Prostate gland (tissue), 2 donors: ENCODE measurements at regions not wholly inside any gene's neighbourhood (a gene's known extent, or its start where the extent isn't known, plus 50 kb on each side); places are given as distances from the start of the nearest gene placed in this dataset.

Experiments used
- DNase-seq: peaks from one replicate; pipeline ENCODE4 v3.0.0-alpha.2; 2019; ENCODE audit warnings: low spot score
- H3K27ac ChIP-seq, 2 donors: fragments of 200-600 bp; sonication (generic); 2 replicates each; pipeline ENCODE4 v1.5.1; 2017 to 2019
- H3K27me3 ChIP-seq: fragments of 200-600 bp; sonication (generic); replicated peaks from 2 replicates; pipeline ENCODE4 v1.5.1; 2019; ENCODE audit not compliant: insufficient read depth
- H3K36me3 ChIP-seq, 2 donors: fragments of 200-600 bp; sonication (generic); 1 replicate in 1 of 2; 2 replicates in 1 of 2; pipeline versions ENCODE4 v1.5.1 to v1.8.1; 2017 to 2019
- H3K4me1 ChIP-seq: fragments of 200-600 bp; sonication (generic); replicated peaks from 2 replicates; pipeline ENCODE4 v1.5.1; 2019
- H3K4me3 ChIP-seq, 2 donors: fragments of 200-600 bp; sonication (generic); 2 replicates each; pipeline ENCODE4 v1.5.1; 2017 to 2019
- H3K9me3 ChIP-seq: fragments of 200-600 bp; sonication (generic); 2 replicates; pipeline ENCODE4 v1.5.1; 2017
- POLR2A ChIP-seq: fragments of 450-650 bp; IDR thresholded peaks from one replicate; pipeline ENCODE4 v1.6.1; 2016; ENCODE audit warnings: antibody characterized with exemption, mild to moderate bottlenecking
- POLR2AphosphoS5 ChIP-seq: sonication (generic); formaldehyde crosslinking; IDR thresholded peaks from one replicate; pipeline ENCODE4 v1.6.1; 2017; ENCODE audit warnings: antibody characterized with exemption
- WGBS: methylation state at CpG from one replicate; pipeline ENCODE4 v1.1.5; 2018; 5-methylcytosine and 5-hydroxymethylcytosine counted together
- intact Hi-C: fragments of 100-400 bp; cut with DNase I; formaldehyde crosslinking; loops from one replicate; pipeline ENCODE4 v1.14.2; 2022
- TF ChIP-seq, protein P1 (sequence below), 4 experiments: fragments of 200-600 bp in 2 of 4; fragments of 450-650 bp in 2 of 4; sonication (generic) in 2 of 4; IDR thresholded peaks; 1 replicate in 3 of 4; 2 replicates in 1 of 4; pipeline ENCODE4 v1.5.1; 2016 to 2019; ENCODE audit warnings: antibody characterized with exemption in 4 of 4, mild to moderate bottlenecking in 2 of 4, moderate library complexity in 2 of 4

- no peak for DNase-seq
- H3K27me3 ChIP-seq = no peaks in the 10 kb centered on the region
- no peak for TF ChIP-seq POLR2AphosphoS5
- TF ChIP-seq, protein P1, sequence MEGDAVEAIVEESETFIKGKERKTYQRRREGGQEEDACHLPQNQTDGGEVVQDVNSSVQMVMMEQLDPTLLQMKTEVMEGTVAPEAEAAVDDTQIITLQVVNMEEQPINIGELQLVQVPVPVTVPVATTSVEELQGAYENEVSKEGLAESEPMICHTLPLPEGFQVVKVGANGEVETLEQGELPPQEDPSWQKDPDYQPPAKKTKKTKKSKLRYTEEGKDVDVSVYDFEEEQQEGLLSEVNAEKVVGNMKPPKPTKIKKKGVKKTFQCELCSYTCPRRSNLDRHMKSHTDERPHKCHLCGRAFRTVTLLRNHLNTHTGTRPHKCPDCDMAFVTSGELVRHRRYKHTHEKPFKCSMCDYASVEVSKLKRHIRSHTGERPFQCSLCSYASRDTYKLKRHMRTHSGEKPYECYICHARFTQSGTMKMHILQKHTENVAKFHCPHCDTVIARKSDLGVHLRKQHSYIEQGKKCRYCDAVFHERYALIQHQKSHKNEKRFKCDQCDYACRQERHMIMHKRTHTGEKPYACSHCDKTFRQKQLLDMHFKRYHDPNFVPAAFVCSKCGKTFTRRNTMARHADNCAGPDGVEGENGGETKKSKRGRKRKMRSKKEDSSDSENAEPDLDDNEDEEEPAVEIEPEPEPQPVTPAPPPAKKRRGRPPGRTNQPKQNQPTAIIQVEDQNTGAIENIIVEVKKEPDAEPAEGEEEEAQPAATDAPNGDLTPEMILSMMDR (IDR thresholded peaks at IDR 0.05) = no peak
- TF ChIP-seq POLR2A = no peak
- H3K4me1 ChIP-seq = peaks cover 14% of the 10 kb centered on the region
- H3K36me3 ChIP-seq = no peaks in the 10 kb centered on the region
- no peak overlapping the region for H3K27ac ChIP-seq
- H3K4me3 ChIP-seq = no peak overlapping the region
- WGBS = 92% methylated on average over 8 of the region's 8 CpGs
- intact Hi-C loops = no loop called here
- no peaks in the 10 kb centered on the region for H3K9me3 ChIP-seq
Measured at GRCh38 chr5:172530406-172530805, 76.1 kb upstream of the SH3PXD2B start.

- H3K4me3 ChIP-seq = no peak overlapping the region
- H3K27ac ChIP-seq = no peak overlapping the region
- no peak for DNase-seq
- no peaks in the 10 kb centered on the region for H3K36me3 ChIP-seq
- no peaks in the 10 kb centered on the region for H3K27me3 ChIP-seq
- peaks cover 13% of the 10 kb centered on the region for H3K4me1 ChIP-seq
- no peaks in the 10 kb centered on the region for H3K9me3 ChIP-seq
- intact Hi-C loops = no loop called here
- WGBS = 76% methylated on average over 3 of the region's 3 CpGs
- TF ChIP-seq, protein P1 (IDR thresholded peaks at IDR 0.05) = no peak
- TF ChIP-seq POLR2AphosphoS5 (no peak), POLR2A (no peak)
Measured at GRCh38 chr5:172529896-172530295, 75.6 kb upstream of the SH3PXD2B start.

DNA sequence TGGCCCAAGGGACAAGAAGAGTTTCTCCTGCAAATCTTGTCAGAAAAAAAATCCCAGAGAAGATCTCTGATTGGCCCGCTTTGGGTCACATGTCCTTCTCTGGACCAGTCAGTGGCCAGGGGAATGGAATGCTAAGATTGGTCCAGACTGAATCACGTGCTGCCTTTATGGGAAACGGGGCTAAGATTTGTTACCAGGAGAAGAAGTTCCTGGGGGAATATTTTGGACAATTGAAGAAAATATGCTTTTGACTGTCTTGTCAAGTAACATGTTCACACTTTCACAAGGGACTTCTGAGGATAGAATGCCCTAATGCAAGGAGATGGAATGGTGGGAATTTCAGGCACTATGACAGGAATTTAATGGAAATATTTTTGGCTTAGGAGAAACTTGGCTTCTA is 74.1 kb upstream of the SH3PXD2B start:
- Histone ChIP-seq H3K4me3 (no peak overlapping the region), H3K27me3 (no peaks in the 10 kb centered on the region), H3K9me3 (no peaks in the 10 kb centered on the region), H3K4me1 (peaks cover 5% of the 10 kb centered on the region), H3K36me3 (no peaks in the 10 kb centered on the region), H3K27ac (no peak overlapping the region)
- WGBS = 72% methylated on average over 3 of the region's 3 CpGs
- TF ChIP-seq POLR2AphosphoS5 (no peak), POLR2A (no peak)
- TF ChIP-seq, protein P1 (IDR thresholded peaks at IDR 0.05) = no peak
- no peak for DNase-seq
- intact Hi-C loops = no loop called here

DNA sequence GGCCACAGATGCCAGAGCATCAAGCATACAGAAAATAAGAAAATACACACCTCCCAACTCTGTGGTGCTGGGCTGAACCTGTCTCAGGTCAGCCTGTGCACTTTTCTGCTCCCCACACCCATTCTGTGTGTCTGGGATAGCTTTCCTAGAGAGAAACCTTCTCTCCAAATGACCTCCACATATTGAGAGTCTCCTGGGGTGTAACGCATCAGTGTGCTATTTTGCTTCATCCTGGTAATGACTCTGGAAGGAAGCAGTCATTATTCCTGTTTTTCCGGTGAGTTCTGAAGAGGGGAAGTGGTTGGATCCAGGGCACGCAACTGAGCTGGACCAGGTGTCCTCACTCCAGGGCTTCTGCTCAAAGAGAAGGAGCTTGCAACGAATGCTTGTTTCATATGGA is 73.2 kb upstream of the SH3PXD2B start:
- no peak overlapping the region for H3K4me3 ChIP-seq
- H3K9me3 ChIP-seq = no peaks in the 10 kb centered on the region
- DNase-seq = no peak
- no peaks in the 10 kb centered on the region for H3K27me3 ChIP-seq
- TF ChIP-seq POLR2A (no peak), POLR2AphosphoS5 (no peak)
- TF ChIP-seq, protein P1 (IDR thresholded peaks at IDR 0.05) = no peak
- H3K4me1 ChIP-seq = peaks cover under 1% of the 10 kb centered on the region
- intact Hi-C loops = no loop called here
- H3K36me3 ChIP-seq = no peaks in the 10 kb centered on the region
- WGBS = 76% methylated on average over 4 of the region's 4 CpGs
- no peak overlapping the region for H3K27ac ChIP-seq

DNA sequence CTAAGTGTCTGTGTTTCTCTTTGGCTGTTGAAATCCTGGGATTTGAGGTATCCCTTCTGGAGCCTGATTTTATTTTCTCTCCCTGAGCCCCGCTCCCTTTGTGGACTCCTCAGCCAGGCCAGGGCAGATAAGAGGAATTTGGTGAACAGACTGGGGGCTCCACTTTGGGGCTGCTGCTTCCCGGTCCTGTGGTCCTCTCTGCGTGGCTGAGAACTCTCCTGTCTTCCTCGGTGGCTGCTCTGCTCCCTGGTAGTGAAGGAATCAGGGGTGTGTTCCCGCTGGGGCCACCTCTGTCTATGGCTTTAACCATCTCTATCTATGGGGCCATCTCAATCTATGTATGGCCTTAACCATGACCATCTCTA is 71.7 kb upstream of the SH3PXD2B start:
- H3K27ac ChIP-seq = no peak overlapping the region
- no peak for TF ChIP-seq POLR2A
- TF ChIP-seq POLR2AphosphoS5 = no peak
- TF ChIP-seq, protein P1 (IDR thresholded peaks at IDR 0.05) = no peak
- H3K4me1 ChIP-seq = no peaks in the 10 kb centered on the region
- H3K4me3 ChIP-seq = no peak overlapping the region
- 81% methylated on average over 5 of the region's 5 CpGs for WGBS
- H3K27me3 ChIP-seq = no peaks in the 10 kb centered on the region
- DNase-seq = no peak
- H3K9me3 ChIP-seq = no peaks in the 10 kb centered on the region
- intact Hi-C loops = no loop called here
- no peaks in the 10 kb centered on the region for H3K36me3 ChIP-seq
